Activated T-helper 1 cell treated with Interleukin-2 at 50 U/mL for 16 hours (primary cell): ENCODE measurements at regions not wholly inside any gene's neighbourhood (a gene's known extent, or its start where the extent isn't known, plus 50 kb on each side); places are given as distances from the start of the nearest gene placed in this dataset.

Experiments used
- DNase-seq: peaks from one replicate; pipeline ENCODE4 v3.0.0-alpha.2; 2020; ENCODE audit warnings: low read depth

- DNase-seq: no peak
Measured at GRCh38 chrX:20319054-20319453, 52.3 kb upstream of the RPS6KA3 start.

- no peak for DNase-seq
Measured at GRCh38 chrX:20317873-20318272, 51.2 kb upstream of the RPS6KA3 start.
